D341Med (cell line): ENCODE measurements at regions not wholly inside any gene's neighbourhood (a gene's known extent, or its start where the extent isn't known, plus 50 kb on each side); places are given as distances from the start of the nearest gene placed in this dataset.

Experiments
- DNase-seq: peaks from one replicate; pipeline ENCODE4 v3.0.0; 2012; ENCODE audit warnings: low spot score

GRCh38 chr4:62344474-62344873 is 1144.3 kb downstream of the ADGRL3 start:
- no peak for DNase-seq

- no peak for DNase-seq
Observed at GRCh38 chr4:62342346-62342745, 1142.2 kb downstream of the ADGRL3 start.

GRCh38 chr4:62328526-62328925 is 1128.4 kb downstream of the ADGRL3 start:
- DNase-seq, result no peak

- DNase-seq, result no peak
Observed at GRCh38 chr4:62327612-62328297, 1127.6 kb downstream of the ADGRL3 start.

- no peak for DNase-seq
Observed at GRCh38 chr4:62324215-62324614, 1124.1 kb downstream of the ADGRL3 start.

GRCh38 chr4:62320612-62321011 is 1120.5 kb downstream of the ADGRL3 start:
- DNase-seq, result no peak

- no peak for DNase-seq
Observed at GRCh38 chr4:62302710-62303109, 1102.6 kb downstream of the ADGRL3 start.

GRCh38 chr4:62301500-62301899 is 1101.4 kb downstream of the ADGRL3 start:
- no peak for DNase-seq

- no peak for DNase-seq
Observed at GRCh38 chr4:62293551-62293950, 1093.4 kb downstream of the ADGRL3 start.

GRCh38 chr4:62292911-62293310 is 1092.8 kb downstream of the ADGRL3 start:
- no peak for DNase-seq

GRCh38 chr4:62288808-62289541 is 1088.8 kb downstream of the ADGRL3 start:
- DNase-seq, result no peak

GRCh38 chr4:62285026-62285425 is 1084.9 kb downstream of the ADGRL3 start:
- DNase-seq, result no peak

GRCh38 chr4:62279689-62280088 is 1079.6 kb downstream of the ADGRL3 start:
- no peak for DNase-seq

- DNase-seq, result no peak
Observed at GRCh38 chr4:62275470-62275869, 1075.3 kb downstream of the ADGRL3 start.

GRCh38 chr4:62274782-62275181 is 1074.7 kb downstream of the ADGRL3 start:
- no peak for DNase-seq

GRCh38 chr4:62271107-62271506 is 1071.0 kb downstream of the ADGRL3 start:
- DNase-seq, result no peak

GRCh38 chr4:62269918-62270317 is 1069.8 kb downstream of the ADGRL3 start:
- DNase-seq, result no peak

GRCh38 chr4:62263454-62263853 is 1063.3 kb downstream of the ADGRL3 start:
- no peak for DNase-seq

GRCh38 chr4:62262676-62263075 is 1062.5 kb downstream of the ADGRL3 start:
- no peak for DNase-seq

GRCh38 chr4:62260254-62260653 is 1060.1 kb downstream of the ADGRL3 start:
- DNase-seq, result no peak

- no peak for DNase-seq
Observed at GRCh38 chr4:62256479-62256878, 1056.4 kb downstream of the ADGRL3 start.

- DNase-seq, result no peak
Observed at GRCh38 chr4:62252728-62253127, 1052.6 kb downstream of the ADGRL3 start.

- DNase-seq, result no peak
Observed at GRCh38 chr4:62250100-62250499, 1050.0 kb downstream of the ADGRL3 start.

- no peak for DNase-seq
Observed at GRCh38 chr4:62243895-62244294, 1043.8 kb downstream of the ADGRL3 start.
